Chondrocyte (in vitro differentiated cells): ENCODE measurements at regions not wholly inside any gene's neighbourhood (a gene's known extent, or its start where the extent isn't known, plus 50 kb on each side); places are given as distances from the start of the nearest gene placed in this dataset.

Experiments used
- DNase-seq: peaks from one replicate; pipeline ENCODE4 v3.0.0; 2021; ENCODE audit warnings: mixed read lengths, low spot score
- H3K27ac Mint-ChIP-seq: one replicate; pipeline ENCODE4 v1.8.0; 2021; ENCODE audit warnings: mild to moderate bottlenecking, moderate library complexity, mixed read lengths; ENCODE audit not compliant: unreplicated experiment
- H3K27me3 Mint-ChIP-seq: 2 replicates; pipeline ENCODE4 v1.8.0; 2021; ENCODE audit warnings: low read depth, mixed read lengths
- H3K36me3 Mint-ChIP-seq: 2 replicates; pipeline ENCODE4 v1.8.0; 2021; ENCODE audit warnings: low read depth, mixed read lengths
- H3K4me1 Mint-ChIP-seq: 2 replicates; pipeline ENCODE4 v1.8.0; 2021; ENCODE audit warnings: low read depth, mild to moderate bottlenecking, mixed read lengths
- H3K4me3 Mint-ChIP-seq: one replicate; pipeline ENCODE4 v1.8.0; 2021; ENCODE audit warnings: mild to moderate bottlenecking, moderate library complexity, mixed read lengths; ENCODE audit not compliant: unreplicated experiment
- H3K9me3 Mint-ChIP-seq: 2 replicates; pipeline ENCODE4 v1.8.0; 2021; ENCODE audit warnings: low read depth, mixed read lengths
- CTCF ChIP-seq: fragments of 200-600 bp; sonication (generic); IDR thresholded peaks from 2 replicates; pipeline ENCODE4 v1.5.0; 2021; ENCODE audit warnings: antibody characterized with exemption, mild to moderate bottlenecking, moderate library complexity

- no peak overlapping the region for H3K4me3 Mint-ChIP-seq
- peaks cover 17% of the 10 kb centered on the region for H3K9me3 Mint-ChIP-seq
- no peaks in the 10 kb centered on the region for H3K36me3 Mint-ChIP-seq
- no peak overlapping the region for H3K27ac Mint-ChIP-seq
- H3K27me3 Mint-ChIP-seq: no peaks in the 10 kb centered on the region
- H3K4me1 Mint-ChIP-seq: peaks cover 5% of the 10 kb centered on the region
- no peak for DNase-seq
- TF ChIP-seq CTCF: no peak
Observed at GRCh38 chr2:106012591-106013347, 181.3 kb downstream of the UXS1 start.

GRCh38 chr2:106012001-106012590 lies 182.0 kb downstream of the UXS1 start:
- peaks cover under 1% of the 10 kb centered on the region for H3K36me3 Mint-ChIP-seq
- peaks cover 20% of the 10 kb centered on the region for H3K9me3 Mint-ChIP-seq
- DNase-seq: no peak
- peaks cover 5% of the 10 kb centered on the region for H3K4me1 Mint-ChIP-seq
- H3K27me3 Mint-ChIP-seq: no peaks in the 10 kb centered on the region
- no peak overlapping the region for H3K4me3 Mint-ChIP-seq
- no peak overlapping the region for H3K27ac Mint-ChIP-seq
- TF ChIP-seq CTCF: no peak

- TF ChIP-seq CTCF: no peak
- Mint-ChIP-seq H3K4me3 (no peak overlapping the region), H3K4me1 (peaks cover 5% of the 10 kb centered on the region), H3K27me3 (no peaks in the 10 kb centered on the region), H3K9me3 (peaks cover 27% of the 10 kb centered on the region), H3K27ac (no peak overlapping the region), H3K36me3 (peaks cover 3% of the 10 kb centered on the region)
- DNase-seq: no peak
Observed at GRCh38 chr2:106011380-106011779, 182.7 kb downstream of the UXS1 start.

GRCh38 chr2:106010818-106011355 lies 183.2 kb downstream of the UXS1 start:
- H3K36me3 Mint-ChIP-seq: peaks cover 3% of the 10 kb centered on the region
- H3K27ac Mint-ChIP-seq: no peak overlapping the region
- no peak overlapping the region for H3K4me3 Mint-ChIP-seq
- DNase-seq: no peak
- H3K9me3 Mint-ChIP-seq: peaks cover 30% of the 10 kb centered on the region
- no peaks in the 10 kb centered on the region for H3K27me3 Mint-ChIP-seq
- TF ChIP-seq CTCF: no peak
- H3K4me1 Mint-ChIP-seq: peaks cover 5% of the 10 kb centered on the region

- no peak overlapping the region for H3K4me3 Mint-ChIP-seq
- no peak for TF ChIP-seq CTCF
- H3K9me3 Mint-ChIP-seq: peaks cover 45% of the 10 kb centered on the region
- peaks cover 6% of the 10 kb centered on the region for H3K36me3 Mint-ChIP-seq
- no peaks in the 10 kb centered on the region for H3K27me3 Mint-ChIP-seq
- peaks cover 3% of the 10 kb centered on the region for H3K4me1 Mint-ChIP-seq
- no peak for DNase-seq
- no peak overlapping the region for H3K27ac Mint-ChIP-seq
Observed at GRCh38 chr2:106009096-106009495, 185.0 kb downstream of the UXS1 start.
